Vagina (tissue), 2 donors: ENCODE measurements at regions not wholly inside any gene's neighbourhood (a gene's known extent, or its start where the extent isn't known, plus 50 kb on each side); places are given as distances from the start of the nearest gene placed in this dataset.

Source experiments
- DNase-seq, 2 donors: peaks; one replicate each; pipeline ENCODE4 v3.0.0-alpha.2; 2017; ENCODE audit errors: extremely low spot score in 2 of 2
- H3K27ac ChIP-seq: fragments of 200-600 bp; sonication (generic); one replicate; pipeline ENCODE4 v1.5.1; 2019
- H3K27me3 ChIP-seq: fragments of 200-600 bp; sonication (generic); one replicate; pipeline ENCODE4 v1.5.1; 2019
- H3K36me3 ChIP-seq, 2 donors: fragments of 200-600 bp; sonication (generic); one replicate each; pipeline ENCODE4 v1.5.1; 2017 to 2019
- H3K4me1 ChIP-seq: fragments of 200-600 bp; sonication (generic); one replicate; pipeline ENCODE4 v1.5.1; 2019
- H3K4me3 ChIP-seq, 2 donors: fragments of 200-600 bp; sonication (generic); 1 replicate in 1 of 2; 2 replicates in 1 of 2; pipeline ENCODE4 v1.5.1; 2016 to 2019
- H3K9me3 ChIP-seq: fragments of 200-600 bp; sonication (generic); one replicate; pipeline ENCODE4 v1.5.1; 2019
- CTCF ChIP-seq, 3 experiments: fragments of 450-650 bp in 2 of 3; fragments of 200-600 bp in 1 of 3; sonication (generic) in 1 of 3; IDR thresholded peaks; one replicate each; pipeline ENCODE4 v1.5.1; 2017 to 2019; ENCODE audit warnings: antibody characterized with exemption in 3 of 3, mild to moderate bottlenecking in 2 of 3, moderate library complexity in 2 of 3
- POLR2A ChIP-seq, 2 donors: fragments of 450-650 bp; IDR thresholded peaks; one replicate each; pipeline ENCODE4 v1.6.1; 2017; ENCODE audit warnings: antibody characterized with exemption in 2 of 2, mild to moderate bottlenecking in 2 of 2, moderate library complexity in 2 of 2
- POLR2AphosphoS5 ChIP-seq, 2 donors: sonication (generic); formaldehyde crosslinking; IDR thresholded peaks; one replicate each; pipeline ENCODE4 v1.9.0; 2017; ENCODE audit warnings: antibody characterized with exemption in 2 of 2, mild to moderate bottlenecking in 2 of 2, low read depth in 1 of 2; ENCODE audit not compliant: insufficient read depth in 1 of 2
- intact Hi-C: fragments of 100-400 bp; cut with DNase I; formaldehyde crosslinking; loops from one replicate; pipeline ENCODE4 v1.15.1; 2023

DNA sequence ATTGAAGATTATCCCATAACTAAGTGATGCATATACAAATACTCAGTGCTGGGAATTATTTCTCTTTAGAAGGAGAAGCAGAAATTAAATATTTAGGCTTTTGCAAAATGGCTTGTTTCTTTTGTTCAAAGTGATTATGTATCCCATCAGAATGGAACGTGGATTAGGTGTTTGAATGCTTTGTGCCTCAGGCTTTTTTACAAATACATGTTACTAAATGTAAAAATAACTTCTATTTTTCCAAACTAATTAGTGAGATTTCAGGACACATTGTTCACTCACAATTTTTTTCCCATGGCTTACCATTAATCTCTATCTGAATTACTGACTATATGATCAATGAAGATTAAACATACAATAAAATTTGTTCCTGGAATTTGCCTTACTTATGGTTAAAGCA is 925.9 kb upstream of the CITED2 start:
- DNase-seq = no peak
- H3K4me1 ChIP-seq = no peaks in the 10 kb centered on the region
- H3K4me3 ChIP-seq = no peak overlapping the region
- no peak overlapping the region for H3K27ac ChIP-seq
- intact Hi-C loops = no loop called here
- H3K36me3 ChIP-seq = no peaks in the 10 kb centered on the region
- H3K27me3 ChIP-seq = no peaks in the 10 kb centered on the region
- TF ChIP-seq POLR2AphosphoS5 (IDR thresholded peaks at IDR 0.05; ENCODE audit: insufficient read depth in 1 of 2, low read depth in 1 of 2) (no peak), CTCF (IDR thresholded peaks at IDR 0.05) (no peak), POLR2A (IDR thresholded peaks at IDR 0.05) (no peak)
- no peaks in the 10 kb centered on the region for H3K9me3 ChIP-seq

DNA sequence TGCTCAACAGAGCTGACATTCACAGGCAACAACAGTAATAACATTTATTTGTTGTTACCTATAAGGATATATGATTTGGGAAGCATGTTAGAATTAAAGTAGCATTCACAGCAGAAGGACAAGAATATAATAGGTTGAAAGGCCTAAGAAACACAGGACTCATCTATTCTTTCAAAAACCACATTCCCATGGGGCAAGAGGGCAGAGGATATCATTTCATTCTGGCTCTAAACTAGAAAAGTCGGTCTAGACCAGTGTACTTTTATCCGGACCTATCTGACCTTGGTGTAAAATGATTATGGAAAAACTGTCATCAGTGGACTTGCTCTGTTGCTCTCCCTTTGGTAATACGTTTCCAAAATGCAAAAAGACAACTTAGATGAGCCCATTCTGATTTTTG is 914.7 kb upstream of the CITED2 start:
- TF ChIP-seq POLR2AphosphoS5 (IDR thresholded peaks at IDR 0.05; ENCODE audit: insufficient read depth in 1 of 2, low read depth in 1 of 2) (no peak), POLR2A (IDR thresholded peaks at IDR 0.05) (no peak), CTCF (IDR thresholded peaks at IDR 0.05) (no peak)
- Histone ChIP-seq H3K9me3 (no peaks in the 10 kb centered on the region), H3K4me1 (no peaks in the 10 kb centered on the region), H3K36me3 (no peaks in the 10 kb centered on the region), H3K27ac (no peak overlapping the region), H3K27me3 (no peaks in the 10 kb centered on the region), H3K4me3 (no peak overlapping the region)
- intact Hi-C loops = no loop called here
- DNase-seq = no peak

DNA sequence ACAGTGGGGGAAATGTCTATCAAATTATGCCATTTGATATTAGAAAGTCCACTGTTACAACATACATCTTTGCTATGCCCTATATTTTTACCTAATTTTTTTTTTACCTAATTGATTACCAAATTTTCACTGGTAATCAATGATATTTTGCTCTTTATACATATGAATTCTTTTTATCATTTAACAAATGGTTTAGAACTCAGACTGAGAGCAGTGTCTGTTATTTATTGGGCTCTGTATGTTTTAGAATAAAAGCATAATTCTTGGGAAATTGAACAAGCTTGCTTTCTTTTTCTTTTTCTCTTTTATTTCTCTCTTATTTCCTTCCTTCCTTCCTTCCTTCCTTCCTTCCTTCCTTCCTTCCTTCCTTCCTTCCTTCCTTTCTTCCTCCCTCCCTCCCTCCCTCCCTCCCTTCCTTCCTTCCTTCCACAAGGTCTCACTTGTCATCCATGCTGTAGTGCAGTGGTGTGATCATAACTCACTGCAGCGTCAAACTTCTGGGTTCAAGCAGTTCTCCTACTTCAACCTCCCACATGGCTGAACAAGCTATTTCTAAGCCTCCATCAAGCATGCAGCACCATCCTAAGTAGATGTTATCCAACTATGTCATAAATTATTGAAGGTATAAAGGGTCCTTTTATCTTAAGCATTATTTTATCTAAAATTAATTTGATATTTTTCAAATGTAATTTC is 911.7 kb upstream of the CITED2 start:
- intact Hi-C loops = no loop called here
- TF ChIP-seq CTCF (IDR thresholded peaks at IDR 0.05) (no peak), POLR2AphosphoS5 (IDR thresholded peaks at IDR 0.05; ENCODE audit: insufficient read depth in 1 of 2, low read depth in 1 of 2) (no peak), POLR2A (IDR thresholded peaks at IDR 0.05) (no peak)
- Histone ChIP-seq H3K4me1 (no peaks in the 10 kb centered on the region), H3K36me3 (no peaks in the 10 kb centered on the region), H3K9me3 (no peaks in the 10 kb centered on the region), H3K27me3 (no peaks in the 10 kb centered on the region), H3K4me3 (no peak overlapping the region), H3K27ac (no peak overlapping the region)
- DNase-seq = no peak

- TF ChIP-seq CTCF (IDR thresholded peaks at IDR 0.05) (no peak), POLR2A (IDR thresholded peaks at IDR 0.05) (no peak), POLR2AphosphoS5 (IDR thresholded peaks at IDR 0.05; ENCODE audit: insufficient read depth in 1 of 2, low read depth in 1 of 2) (no peak)
- Histone ChIP-seq H3K36me3 (no peaks in the 10 kb centered on the region), H3K4me1 (no peaks in the 10 kb centered on the region), H3K27ac (no peak overlapping the region), H3K4me3 (no peak overlapping the region), H3K9me3 (no peaks in the 10 kb centered on the region), H3K27me3 (no peaks in the 10 kb centered on the region)
- no peak for DNase-seq
- intact Hi-C loops = no loop called here
Observed at GRCh38 chr6:140285471-140285870, 911.0 kb upstream of the CITED2 start.

DNA sequence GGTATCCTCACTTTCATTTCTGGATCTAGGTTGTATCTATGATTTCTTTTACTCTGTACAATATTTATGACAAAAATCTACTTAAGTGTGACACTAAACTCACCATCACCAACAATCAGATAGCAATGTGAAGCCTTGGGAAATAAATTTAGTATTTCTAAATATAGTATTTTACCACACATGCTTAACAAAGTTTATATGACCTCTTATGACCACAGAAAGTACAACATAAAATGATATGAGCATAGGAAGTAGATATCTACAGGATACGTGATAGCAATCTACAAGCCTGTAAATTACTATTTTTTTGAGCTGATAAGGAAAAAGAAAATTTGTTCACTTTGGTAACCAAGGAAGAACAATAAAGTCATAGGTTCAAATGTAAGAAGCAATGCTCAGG is 910.4 kb upstream of the CITED2 start:
- no peak overlapping the region for H3K27ac ChIP-seq

More for the DNA sequence above, 910.4 kb upstream of the CITED2 start:
- TF ChIP-seq POLR2AphosphoS5 (IDR thresholded peaks at IDR 0.05; ENCODE audit: insufficient read depth in 1 of 2, low read depth in 1 of 2) (no peak), CTCF (IDR thresholded peaks at IDR 0.05) (no peak), POLR2A (IDR thresholded peaks at IDR 0.05) (no peak)
- Histone ChIP-seq H3K36me3 (no peaks in the 10 kb centered on the region), H3K4me1 (no peaks in the 10 kb centered on the region), H3K9me3 (no peaks in the 10 kb centered on the region), H3K27me3 (no peaks in the 10 kb centered on the region), H3K4me3 (no peak overlapping the region)
- intact Hi-C loops = no loop called here
- DNase-seq = no peak
